T-cell (primary cell): ENCODE measurements at regions not wholly inside any gene's neighbourhood (a gene's known extent, or its start where the extent isn't known, plus 50 kb on each side); places are given as distances from the start of the nearest gene placed in this dataset.

Experiments used
- ATAC-seq, 4 experiments: fragments of 200-7000 bp in 3 of 4; fragments of 150-1000 bp in 1 of 4; cut with Tn5 transposase; replicated peaks in 1 of 4; 1 replicate in 3 of 4; 2 replicates in 1 of 4; pipeline ENCODE4 v1.10.0; 2021; ENCODE audit warnings: moderate library complexity in 3 of 4, mild to moderate bottlenecking in 2 of 4, moderate number of reproducible peaks in 1 of 4
- CTCF ChIA-PET, 2 donors: fragments of 300-600 bp; sonication (Branson Sonifier 250); formaldehyde crosslinking; loops; one replicate each; lab custom pipeline; 2022; ENCODE audit warnings: antibody characterized with exemption in 2 of 2; lab: Charles Lee
- POLR2A ChIA-PET, 2 donors: fragments of 300-600 bp; sonication (Branson Sonifier 250); formaldehyde crosslinking; loops; one replicate each; lab custom pipeline; 2022; ENCODE audit warnings: antibody characterized with exemption in 2 of 2; lab: Charles Lee
- DNase-seq, 35 experiments: peaks; one replicate each; pipeline versions ENCODE4 v3.0.0 to v3.0.0-alpha.2; 2013 to 2023
- H3K27ac ChIP-seq: one replicate; pipeline ENCODE4 v1.5.1; 2013; ENCODE audit warnings: low read length
- H3K27me3 ChIP-seq, 2 experiments: replicated peaks in 1 of 2; 1 replicate in 1 of 2; 2 replicates in 1 of 2; pipeline versions ENCODE4 v1.6.1 to v1.7.0; 2013; ENCODE audit warnings: low read length in 1 of 2, mixed read lengths in 1 of 2; ENCODE audit not compliant: control insufficient read depth in 2 of 2, insufficient read depth in 2 of 2; ENCODE audit errors: extremely low read depth in 1 of 2
- H3K36me3 ChIP-seq, 2 donors: 1 replicate in 1 of 2; 2 replicates in 1 of 2; pipeline versions ENCODE4 v1.6.1 to v1.7.0; 2013; ENCODE audit warnings: low read length in 1 of 2; ENCODE audit not compliant: control insufficient read depth in 2 of 2, insufficient read depth in 1 of 2; ENCODE audit errors: extremely low read depth in 1 of 2
- H3K4me1 ChIP-seq, 2 experiments: 1 replicate in 1 of 2; 2 replicates in 1 of 2; pipeline versions ENCODE4 v1.6.1 to v1.7.0; 2013; ENCODE audit warnings: low read length in 2 of 2, mixed read lengths in 1 of 2; ENCODE audit not compliant: insufficient read depth in 2 of 2, control insufficient read depth in 1 of 2; ENCODE audit errors: extremely low read depth in 1 of 2
- H3K4me3 ChIP-seq, 2 donors: 1 replicate in 1 of 2; 2 replicates in 1 of 2; pipeline versions ENCODE4 v1.5.1 to v1.7.0; 2013; ENCODE audit warnings: mild to moderate bottlenecking in 2 of 2, low read length in 1 of 2, moderate library complexity in 1 of 2; ENCODE audit not compliant: control insufficient read depth in 1 of 2; ENCODE audit errors: extremely low read depth in 1 of 2
- H3K9me3 ChIP-seq: 2 replicates; pipeline ENCODE4 v1.7.0; 2013
- H3K27ac Mint-ChIP-seq, 2 donors: one replicate each; pipeline ENCODE4 v1.8.0; 2020 to 2021; ENCODE audit warnings: mild to moderate bottlenecking in 2 of 2, mixed read lengths in 2 of 2
- H3K27me3 Mint-ChIP-seq, 2 donors: one replicate each; pipeline ENCODE4 v1.8.0; 2021 to 2022; ENCODE audit warnings: mixed read lengths in 2 of 2
- H3K36me3 Mint-ChIP-seq: one replicate; pipeline ENCODE4 v1.8.0; 2021; ENCODE audit warnings: mixed read lengths
- H3K4me1 Mint-ChIP-seq, 3 donors: one replicate each; pipeline ENCODE4 v1.8.0; 2020 to 2022; ENCODE audit warnings: mixed read lengths in 3 of 3, mild to moderate bottlenecking in 1 of 3
- H3K4me3 Mint-ChIP-seq, 3 donors: one replicate each; pipeline ENCODE4 v1.8.0; 2020 to 2022; ENCODE audit warnings: mild to moderate bottlenecking in 3 of 3, mixed read lengths in 3 of 3, moderate library complexity in 3 of 3
- H3K9me3 Mint-ChIP-seq, 3 donors: one replicate each; pipeline ENCODE4 v1.8.0; 2020 to 2022; ENCODE audit warnings: mixed read lengths in 3 of 3
- WGBS: methylation state at CpG from one replicate; pipeline ENCODE4 v1.1.5; 2013; ENCODE audit warnings: missing lambda C conversion rate; ENCODE audit not compliant: insufficient coverage; 5-methylcytosine and 5-hydroxymethylcytosine counted together

- CTCF ChIA-PET, result no interaction called here
- H3K9me3 Mint-ChIP-seq, result peaks cover 0 to 4% (median 3%) of the 10 kb centered on the region in 3 donors
- H3K36me3 Mint-ChIP-seq, result no peaks in the 10 kb centered on the region
- Histone ChIP-seq H3K36me3 (no peaks in the 10 kb centered on the region), H3K4me3 (no peak overlapping the region), H3K9me3 (peaks cover 2% of the 10 kb centered on the region), H3K27me3 (peaks cover 0 to 3% of the 10 kb centered on the region in 2 experiments), H3K4me1 (no peaks in the 10 kb centered on the region), H3K27ac (no peak overlapping the region)
- 73% methylated on average over 2 of the region's 3 CpGs for WGBS
- no peak overlapping the region for H3K4me3 Mint-ChIP-seq
- DNase-seq (no peak), ATAC-seq (no peak)
- peaks cover 2 to 3% of the 10 kb centered on the region in 2 donors for H3K27me3 Mint-ChIP-seq
- no peak overlapping the region for H3K27ac Mint-ChIP-seq
- POLR2A ChIA-PET, result no interaction called here
- H3K4me1 Mint-ChIP-seq, result no peaks in the 10 kb centered on the region
These were observed 266.8 kb downstream of the MYCN start for GRCh38 chr2:16207151-16207550.

- DNase-seq (no peak), ATAC-seq (no peak)
- Histone ChIP-seq H3K27me3 (peaks cover 0 to 3% of the 10 kb centered on the region in 2 experiments), H3K4me3 (no peak overlapping the region), H3K9me3 (peaks cover 2% of the 10 kb centered on the region), H3K36me3 (no peaks in the 10 kb centered on the region), H3K4me1 (no peaks in the 10 kb centered on the region), H3K27ac (no peak overlapping the region)
- ChIA-PET POLR2A (no interaction called here), CTCF (no interaction called here)
- no peak overlapping the region for H3K27ac Mint-ChIP-seq
- H3K27me3 Mint-ChIP-seq, result peaks cover 2 to 3% of the 10 kb centered on the region in 2 donors
- peaks cover 0 to 4% (median 3%) of the 10 kb centered on the region in 3 donors for H3K9me3 Mint-ChIP-seq
- no peaks in the 10 kb centered on the region for H3K36me3 Mint-ChIP-seq
- H3K4me3 Mint-ChIP-seq, result no peak overlapping the region
- 73% methylated on average over 1 of the region's 4 CpGs for WGBS
- no peaks in the 10 kb centered on the region for H3K4me1 Mint-ChIP-seq
These were observed 266.0 kb downstream of the MYCN start for GRCh38 chr2:16206191-16206944.

- POLR2A ChIA-PET, result no interaction called here
- Histone ChIP-seq H3K27ac (no peak overlapping the region), H3K4me1 (no peaks in the 10 kb centered on the region), H3K4me3 (no peak overlapping the region), H3K36me3 (no peaks in the 10 kb centered on the region), H3K27me3 (peaks cover 0 to 3% of the 10 kb centered on the region in 2 experiments), H3K9me3 (peaks cover 2% of the 10 kb centered on the region)
- Mint-ChIP-seq H3K4me3 (no peak overlapping the region), H3K27me3 (peaks cover 2 to 3% of the 10 kb centered on the region in 2 donors), H3K36me3 (no peaks in the 10 kb centered on the region), H3K4me1 (no peaks in the 10 kb centered on the region), H3K27ac (no peak overlapping the region), H3K9me3 (peaks cover 0 to 4% (median 3%) of the 10 kb centered on the region in 3 donors)
- DNase-seq (no peak), ATAC-seq (no peak)
- CTCF ChIA-PET, result no interaction called here
- WGBS, result no CpG with 5 or more reads among the region's 2 CpGs
These were observed 265.3 kb downstream of the MYCN start for GRCh38 chr2:16205631-16206030.

GRCh38 chr2:16204886-16205620 is 264.7 kb downstream of the MYCN start:
- ATAC-seq, result no peak
- 100% methylated on average over 2 of the region's 12 CpGs for WGBS

GRCh38 chr2:16204251-16204650 is 263.9 kb downstream of the MYCN start:
- H3K27me3 ChIP-seq, result peaks cover 0 to 3% of the 10 kb centered on the region in 2 experiments
- CTCF ChIA-PET, result no interaction called here
- Mint-ChIP-seq H3K4me3 (no peak overlapping the region), H3K9me3 (peaks cover 0 to 4% (median 3%) of the 10 kb centered on the region in 3 donors), H3K36me3 (no peaks in the 10 kb centered on the region), H3K27ac (no peak overlapping the region), H3K4me1 (no peaks in the 10 kb centered on the region), H3K27me3 (peaks cover 2 to 3% of the 10 kb centered on the region in 2 donors)
- POLR2A ChIA-PET, result no interaction called here
- H3K27ac ChIP-seq, result no peak overlapping the region
- ATAC-seq, result no peak
- 100% methylated on average over 1 of the region's 1 CpG for WGBS
- peaks cover 2% of the 10 kb centered on the region for H3K9me3 ChIP-seq
- no peak overlapping the region for H3K4me3 ChIP-seq
- no peak for DNase-seq
- H3K4me1 ChIP-seq, result no peaks in the 10 kb centered on the region
- H3K36me3 ChIP-seq, result no peaks in the 10 kb centered on the region

More at GRCh38 chr2:16204886-16205620, 264.7 kb downstream of the MYCN start:
- Histone ChIP-seq H3K9me3 (peaks cover 2% of the 10 kb centered on the region), H3K4me1 (no peaks in the 10 kb centered on the region), H3K27me3 (peaks cover 0 to 3% of the 10 kb centered on the region in 2 experiments), H3K36me3 (no peaks in the 10 kb centered on the region), H3K27ac (no peak overlapping the region), H3K4me3 (no peak overlapping the region)
- Mint-ChIP-seq H3K4me3 (no peak overlapping the region), H3K4me1 (no peaks in the 10 kb centered on the region), H3K9me3 (peaks cover 0 to 4% (median 3%) of the 10 kb centered on the region in 3 donors), H3K27ac (no peak overlapping the region), H3K36me3 (no peaks in the 10 kb centered on the region), H3K27me3 (peaks cover 2 to 3% of the 10 kb centered on the region in 2 donors)
- CTCF ChIA-PET, result no interaction called here
- DNase-seq, result no peak
- POLR2A ChIA-PET, result no interaction called here

- Mint-ChIP-seq H3K4me1 (no peaks in the 10 kb centered on the region), H3K9me3 (peaks cover 0 to 4% (median 3%) of the 10 kb centered on the region in 3 donors), H3K36me3 (no peaks in the 10 kb centered on the region), H3K27me3 (peaks cover 2 to 3% of the 10 kb centered on the region in 2 donors), H3K4me3 (no peak overlapping the region), H3K27ac (no peak overlapping the region)
- ATAC-seq (no peak), DNase-seq (no peak)
- 79% methylated on average over 7 of the region's 8 CpGs for WGBS
- no peaks in the 10 kb centered on the region for H3K4me1 ChIP-seq
- peaks cover 0 to 3% of the 10 kb centered on the region in 2 experiments for H3K27me3 ChIP-seq
- H3K4me3 ChIP-seq, result no peak overlapping the region
- ChIA-PET POLR2A (no interaction called here), CTCF (no interaction called here)
- H3K27ac ChIP-seq, result no peak overlapping the region
- H3K9me3 ChIP-seq, result peaks cover 1% of the 10 kb centered on the region
- no peaks in the 10 kb centered on the region for H3K36me3 ChIP-seq
These were observed 263.3 kb downstream of the MYCN start for GRCh38 chr2:16203691-16204090.
